HG03039 (cell line): ENCODE measurements at regions not wholly inside any gene's neighbourhood (a gene's known extent, or its start where the extent isn't known, plus 50 kb on each side); places are given as distances from the start of the nearest gene placed in this dataset.
"Not testable (repeated sequence)": the region's sequence is repeated elsewhere in the genome, so short reads cannot be mapped to it uniquely, and the experiment has no call there.

Experiments
- ATAC-seq: cut with Tn5 transposase; IDR thresholded peaks from one replicate; pipeline ENCODE4 v1.9.1; 2021; ENCODE audit warnings: mild to moderate bottlenecking, moderate library complexity; ENCODE audit not compliant: unreplicated experiment

- ATAC-seq: no peak
These were observed 855.1 kb downstream of the SORCS1 start for GRCh38 chr10:106309376-106309775.

DNA sequence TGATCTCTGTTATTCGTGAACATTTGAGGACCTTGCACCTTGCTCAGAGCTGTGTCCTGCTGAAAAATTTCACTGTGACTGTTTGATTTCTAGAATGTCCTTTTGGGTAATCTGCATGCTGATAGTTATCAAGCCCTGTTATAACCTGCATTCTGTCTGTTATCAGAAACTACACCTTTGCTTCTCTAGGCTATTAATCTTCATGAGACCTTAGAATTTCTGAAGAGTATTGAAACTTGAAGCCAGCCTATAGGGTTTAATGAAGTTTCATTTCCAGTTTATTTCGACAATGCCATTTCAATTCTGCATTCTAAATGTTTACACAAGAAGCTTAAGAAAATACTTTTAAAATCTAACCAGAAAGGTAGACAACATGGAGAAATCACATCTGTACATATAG is 856.2 kb downstream of the SORCS1 start:
- no peak for ATAC-seq

- no peak for ATAC-seq
These were observed 860.5 kb downstream of the SORCS1 start for GRCh38 chr10:106304056-106304455.

DNA sequence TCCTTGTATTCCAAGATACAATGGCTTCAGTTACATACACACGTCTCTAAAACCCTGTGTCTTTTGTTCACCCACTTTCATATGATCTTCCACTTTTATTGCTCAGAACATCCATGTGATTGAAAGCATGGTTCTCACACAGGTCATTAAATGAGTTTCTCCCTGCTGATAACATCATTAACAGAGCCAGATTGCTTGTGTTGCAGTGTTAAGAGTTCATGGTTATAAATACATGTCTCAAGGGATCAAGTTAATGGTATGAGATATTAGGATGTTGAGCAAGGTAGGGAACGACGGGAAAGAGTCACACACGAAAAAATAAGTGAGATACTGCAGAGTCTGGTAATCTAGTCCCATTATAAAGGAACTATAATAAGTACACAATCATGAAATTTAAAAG is 861.5 kb downstream of the SORCS1 start:
- ATAC-seq: no peak

GRCh38 chr10:106301146-106301545 is 863.4 kb downstream of the SORCS1 start:
- ATAC-seq: no peak

GRCh38 chr10:106296750-106297392 is 867.6 kb downstream of the SORCS1 start:
- ATAC-seq: no peak

- ATAC-seq: no peak
These were observed 879.5 kb downstream of the SORCS1 start for GRCh38 chr10:106284802-106285587.

DNA sequence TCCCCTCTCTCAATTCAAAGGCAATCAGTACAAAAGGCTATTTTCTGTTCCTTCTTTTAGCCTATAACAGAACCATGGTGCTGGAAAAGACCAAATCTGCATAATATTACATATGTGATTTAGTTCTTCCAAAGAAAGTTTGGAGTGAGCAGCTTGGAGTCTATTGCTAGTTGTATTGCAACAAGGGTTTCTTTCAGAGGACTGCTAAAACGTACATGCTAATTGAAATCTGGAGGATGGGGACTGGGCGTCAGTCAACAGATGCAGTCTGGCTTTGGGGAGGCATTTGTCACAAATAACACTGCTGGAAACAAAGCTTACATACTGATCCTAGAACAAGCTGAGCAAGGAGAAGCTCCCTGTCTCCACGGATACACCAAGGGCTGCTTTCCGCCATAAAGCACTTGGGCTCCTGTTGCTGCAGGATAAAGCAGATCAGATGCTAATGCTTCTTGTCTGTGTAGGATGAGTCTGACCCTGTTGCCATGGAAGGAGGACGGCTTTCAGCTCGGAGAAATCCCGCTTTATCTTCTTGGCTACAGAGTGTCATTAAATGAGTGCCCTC is 883.5 kb downstream of the SORCS1 start:
- ATAC-seq: no peak

- ATAC-seq: no peak
These were observed 886.1 kb downstream of the SORCS1 start for GRCh38 chr10:106278383-106278782.

GRCh38 chr10:106271237-106271636 is 893.3 kb downstream of the SORCS1 start:
- no peak for ATAC-seq

DNA sequence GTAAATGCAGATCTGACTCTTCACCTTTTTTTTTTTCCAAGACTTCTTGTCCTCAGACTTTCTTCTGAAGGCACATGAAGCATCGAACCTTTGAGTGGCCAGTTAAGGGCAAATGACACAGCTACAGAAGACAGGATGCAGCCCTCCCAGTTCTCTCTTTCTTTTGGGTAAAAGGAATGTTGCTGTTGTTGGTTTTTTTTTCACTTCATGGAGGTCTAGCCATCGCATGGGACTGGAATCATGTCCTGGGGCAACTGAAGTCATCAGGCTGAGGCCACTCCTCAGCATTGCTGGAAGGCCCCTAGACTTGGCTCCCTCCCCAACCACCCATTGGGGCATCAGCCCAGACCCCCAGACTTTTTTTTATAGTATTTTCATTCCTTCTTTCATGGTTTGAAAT is 896.5 kb downstream of the SORCS1 start:
- no peak for ATAC-seq

DNA sequence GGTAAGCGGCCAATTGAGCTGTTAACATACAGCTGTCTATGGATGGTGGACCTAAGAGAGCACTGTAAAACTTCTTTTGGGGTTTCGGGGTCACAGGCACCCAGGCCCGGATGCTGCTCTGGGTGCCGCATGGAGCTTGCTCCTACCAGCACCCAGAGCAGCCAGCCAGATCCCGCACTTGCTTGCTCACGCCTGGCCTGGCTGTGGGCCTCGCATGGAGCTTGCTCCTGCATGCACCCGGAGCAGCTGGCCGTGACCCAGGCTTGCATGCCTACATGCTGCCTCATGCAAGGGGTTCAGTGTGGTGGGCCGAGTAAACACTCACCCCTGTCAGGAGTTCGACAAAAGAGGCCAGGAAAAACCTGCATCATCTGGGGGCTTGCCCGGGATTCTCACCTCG is 896.9 kb downstream of the SORCS1 start:
- ATAC-seq: no peak

GRCh38 chr10:106257432-106257831 is 907.1 kb downstream of the SORCS1 start:
- not testable (repeated sequence) for ATAC-seq

GRCh38 chr10:106255111-106255678 is 909.3 kb downstream of the SORCS1 start:
- no peak for ATAC-seq

GRCh38 chr10:106254071-106254470 is 910.4 kb downstream of the SORCS1 start:
- no peak for ATAC-seq

GRCh38 chr10:106252541-106252940 is 912.0 kb downstream of the SORCS1 start:
- ATAC-seq: no peak

DNA sequence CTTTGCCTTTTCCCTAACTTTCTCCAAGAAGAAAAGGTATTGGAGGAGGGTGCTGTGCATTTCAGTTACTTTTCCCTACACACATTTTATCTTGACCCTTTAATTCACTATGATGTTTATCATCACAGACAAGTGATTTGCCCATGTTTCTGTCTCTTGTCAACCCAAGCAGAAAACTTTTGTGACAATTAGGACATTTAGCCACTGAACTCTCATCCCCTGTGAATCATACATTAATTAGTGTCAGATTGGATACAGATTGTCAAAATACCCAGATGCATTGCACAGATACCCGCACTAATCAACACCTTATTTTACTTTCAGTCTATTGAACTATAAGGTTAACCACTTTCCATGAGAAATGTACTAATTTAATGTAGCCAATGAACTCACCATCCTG is 912.9 kb downstream of the SORCS1 start:
- no peak for ATAC-seq

DNA sequence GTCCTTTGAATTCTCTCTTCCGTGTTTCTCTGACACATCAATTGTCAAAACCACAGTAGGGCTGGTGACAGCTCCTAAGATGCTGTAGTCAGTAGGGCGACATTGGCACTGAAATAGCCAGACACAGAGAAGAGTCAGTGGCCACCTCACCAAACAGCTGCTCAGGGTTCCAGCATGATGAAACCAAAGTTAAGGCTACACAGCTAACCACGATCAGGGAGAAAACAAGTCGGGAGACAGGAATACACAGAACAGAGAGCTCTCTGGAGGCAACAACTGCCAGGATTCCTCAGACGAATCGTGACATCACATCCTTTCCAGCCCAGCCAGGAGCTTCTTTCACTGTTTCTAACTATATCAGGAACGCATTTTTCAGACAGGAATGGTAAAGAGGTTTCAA is 922.2 kb downstream of the SORCS1 start:
- ATAC-seq: no peak

DNA sequence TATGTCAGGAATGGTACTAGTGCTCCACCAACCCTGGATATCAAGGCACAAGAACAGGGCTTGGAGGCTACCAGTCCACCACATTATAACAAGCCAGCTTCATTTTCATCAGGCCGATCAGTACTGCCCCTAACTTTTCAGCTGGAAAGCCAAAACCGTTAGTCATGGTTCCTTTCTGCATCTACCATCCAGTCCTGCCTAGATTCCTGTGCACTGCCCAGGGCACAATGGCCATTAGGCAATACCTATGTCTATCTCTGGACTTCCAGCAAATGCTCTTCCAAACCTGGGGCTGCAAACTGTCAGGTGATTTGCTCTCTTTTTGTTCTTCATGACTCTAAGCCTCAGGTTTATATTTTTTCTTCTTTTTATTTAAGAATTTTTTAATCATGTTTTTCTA is 937.7 kb downstream of the SORCS1 start:
- ATAC-seq: no peak

DNA sequence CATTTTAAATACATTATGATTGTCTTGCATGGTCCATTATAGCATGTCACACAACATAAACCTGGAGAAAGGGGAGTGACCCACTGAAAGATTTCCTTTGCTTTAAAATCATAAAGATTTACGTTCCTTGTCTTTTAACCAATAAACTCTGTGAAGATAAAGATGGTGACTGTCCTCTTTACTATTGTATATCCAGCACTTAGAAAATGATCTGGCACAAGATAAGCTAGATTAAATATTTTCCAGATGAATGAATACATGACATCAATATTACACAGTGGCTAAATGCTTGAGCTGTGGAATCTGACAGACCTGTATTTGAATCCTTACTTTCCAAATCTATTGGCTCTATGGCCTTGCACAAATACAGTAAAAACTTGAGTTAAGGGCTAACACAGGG is 938.4 kb downstream of the SORCS1 start:
- no peak for ATAC-seq

DNA sequence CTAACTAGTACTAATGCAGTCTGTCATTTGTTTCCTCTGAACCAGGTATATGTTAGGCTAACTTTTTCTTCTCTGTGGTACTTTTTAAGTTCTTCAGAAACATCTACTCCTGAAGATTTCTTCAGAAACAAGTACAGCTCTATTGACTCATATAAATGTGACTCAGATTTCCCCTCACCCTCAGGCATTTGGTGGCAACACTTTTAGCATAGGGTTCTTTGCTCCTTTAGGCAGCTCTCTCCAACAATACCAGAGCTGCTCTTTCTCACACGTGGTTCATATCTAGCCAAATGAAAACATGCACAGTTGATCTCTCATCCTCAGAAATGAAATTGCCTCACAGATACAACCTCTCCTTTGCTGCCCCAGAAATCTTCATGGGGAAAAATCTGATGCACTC is 939.8 kb downstream of the SORCS1 start:
- no peak for ATAC-seq

DNA sequence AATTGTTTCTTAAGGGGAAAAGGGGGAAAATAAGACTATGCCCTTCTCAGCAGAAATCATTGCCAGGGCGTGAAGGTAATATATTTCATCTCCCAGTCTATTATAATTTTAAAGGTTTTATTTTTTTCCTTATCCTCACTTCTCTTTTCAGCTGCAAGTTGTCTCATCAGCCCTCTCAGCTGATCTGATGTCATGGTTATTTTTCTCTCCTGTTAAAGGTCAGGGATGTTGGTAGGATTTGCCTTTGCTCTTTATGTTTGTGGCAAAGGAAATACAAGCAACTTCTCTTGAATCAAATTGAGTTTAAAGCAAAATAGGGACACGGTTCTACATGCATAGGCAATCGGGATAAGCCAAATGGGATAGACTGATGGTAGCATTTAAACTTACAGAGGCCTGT is 946.9 kb downstream of the SORCS1 start:
- ATAC-seq: no peak
